Loucy (cell line): ENCODE measurements at regions not wholly inside any gene's neighbourhood (a gene's known extent, or its start where the extent isn't known, plus 50 kb on each side); places are given as distances from the start of the nearest gene placed in this dataset.

ENCODE experiments used
- CTCF ChIP-seq: fragments of 200-600 bp; sonication (generic); conservative IDR thresholded peaks from 2 replicates; pipeline ENCODE4 v1.5.1; 2014; ENCODE audit warnings: mild to moderate bottlenecking, antibody characterized with exemption, low read length
- EZH2phosphoT487 ChIP-seq: fragments of 200-600 bp; IDR thresholded peaks from 2 replicates; pipeline ENCODE4 v1.6.1; 2018; ENCODE audit warnings: antibody characterized with exemption, mild to moderate bottlenecking, moderate library complexity, borderline replicate concordance

- no peak for TF ChIP-seq CTCF
- TF ChIP-seq EZH2phosphoT487, result no peak
Observed at GRCh38 chr19:30783936-30784335, 411.8 kb downstream of the ZNF536 start.
